Stimulated activated naive CD4-positive, alpha-beta T cell treated with Interleukin-2 at 50 U/mL for 16 hours (primary cell): ENCODE measurements at regions not wholly inside any gene's neighbourhood (a gene's known extent, or its start where the extent isn't known, plus 50 kb on each side); places are given as distances from the start of the nearest gene placed in this dataset.
"Not testable (repeated sequence)": the region's sequence is repeated elsewhere in the genome, so short reads cannot be mapped to it uniquely, and the experiment has no call there.

Source experiments
- DNase-seq: peaks from one replicate; lab custom pipeline; 2025; lab: John Stamatoyannopoulos, UW

GRCh38 chr6:166806217-166806838 lies 150.0 kb downstream of the RNASET2 start:
- no peak for DNase-seq

DNA sequence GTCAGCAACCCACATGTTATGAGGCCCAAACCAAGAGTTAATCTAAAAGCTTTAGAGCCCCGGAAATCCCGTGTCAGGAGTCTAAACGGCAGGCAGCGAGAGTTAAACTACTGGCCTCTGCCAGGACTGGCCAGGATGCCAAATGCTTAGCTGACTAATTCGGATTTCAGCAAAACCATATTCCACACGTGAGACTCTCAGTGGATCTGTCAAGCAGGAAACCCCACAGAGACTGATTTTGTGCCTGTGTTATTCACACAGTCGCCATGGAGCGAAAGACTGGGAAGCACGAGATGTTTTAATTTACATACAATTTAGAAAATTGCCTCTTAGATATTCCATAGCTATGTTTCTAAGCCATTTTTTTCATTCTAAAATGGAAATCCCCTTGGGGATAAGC lies 152.9 kb downstream of the RNASET2 start:
- no peak for DNase-seq

DNA sequence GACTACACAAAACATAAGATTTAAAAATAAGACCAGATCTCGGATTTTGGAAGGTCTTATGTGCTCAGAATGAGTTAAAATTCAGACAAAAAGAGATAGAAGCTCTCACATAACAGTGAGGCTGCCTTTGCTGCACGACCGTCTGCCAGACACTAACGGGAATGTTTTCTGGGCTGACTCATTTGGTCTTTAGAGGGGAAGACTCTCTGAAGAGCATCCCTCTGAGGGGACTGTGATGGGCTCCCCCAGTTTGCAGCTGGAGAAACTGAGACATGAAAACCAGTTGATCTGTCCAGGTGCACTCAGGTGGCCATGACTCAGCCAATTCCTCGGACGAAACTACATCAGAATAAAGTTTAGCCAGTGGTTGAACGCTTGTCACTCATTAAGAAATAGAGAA lies 153.9 kb downstream of the RNASET2 start:
- no peak for DNase-seq

GRCh38 chr6:166800137-166800536 lies 156.2 kb downstream of the RNASET2 start:
- no peak for DNase-seq

- DNase-seq, result no peak
Observed at GRCh38 chr6:166798652-166799051, 157.7 kb downstream of the RNASET2 start.

GRCh38 chr6:166796610-166797009 lies 159.7 kb downstream of the RNASET2 start:
- no peak for DNase-seq

GRCh38 chr6:166795879-166796278 lies 160.5 kb downstream of the RNASET2 start:
- no peak for DNase-seq

DNA sequence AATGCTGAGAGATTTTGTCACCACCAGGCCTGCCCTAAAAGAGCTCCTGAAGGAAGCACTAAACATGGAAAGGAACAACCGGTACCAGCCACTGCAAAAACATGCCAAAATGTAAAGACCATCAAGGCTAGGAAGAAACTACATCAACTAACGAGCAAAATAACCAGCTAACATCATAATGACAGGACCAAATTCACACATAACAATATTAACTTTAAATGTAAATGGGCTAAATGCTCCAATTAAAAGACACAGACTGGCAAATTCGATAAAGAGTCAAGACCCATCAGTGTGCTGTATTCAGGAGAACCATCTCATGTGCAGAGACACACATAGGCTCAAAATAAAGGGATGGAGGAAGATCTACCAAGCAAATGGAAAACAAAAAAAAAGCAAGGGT lies 163.8 kb upstream of the RPS6KA2 start:
- DNase-seq, result not testable (repeated sequence)

GRCh38 chr6:166788846-166789529 lies 161.9 kb upstream of the RPS6KA2 start:
- DNase-seq, result not testable (repeated sequence)

- no peak for DNase-seq
Observed at GRCh38 chr6:166786704-166787293, 159.7 kb upstream of the RPS6KA2 start.

GRCh38 chr6:166785131-166785530 lies 158.1 kb upstream of the RPS6KA2 start:
- DNase-seq, result no peak

GRCh38 chr6:166784691-166785090 lies 157.6 kb upstream of the RPS6KA2 start:
- no peak for DNase-seq

GRCh38 chr6:166782520-166782919 lies 155.5 kb upstream of the RPS6KA2 start:
- no peak for DNase-seq

DNA sequence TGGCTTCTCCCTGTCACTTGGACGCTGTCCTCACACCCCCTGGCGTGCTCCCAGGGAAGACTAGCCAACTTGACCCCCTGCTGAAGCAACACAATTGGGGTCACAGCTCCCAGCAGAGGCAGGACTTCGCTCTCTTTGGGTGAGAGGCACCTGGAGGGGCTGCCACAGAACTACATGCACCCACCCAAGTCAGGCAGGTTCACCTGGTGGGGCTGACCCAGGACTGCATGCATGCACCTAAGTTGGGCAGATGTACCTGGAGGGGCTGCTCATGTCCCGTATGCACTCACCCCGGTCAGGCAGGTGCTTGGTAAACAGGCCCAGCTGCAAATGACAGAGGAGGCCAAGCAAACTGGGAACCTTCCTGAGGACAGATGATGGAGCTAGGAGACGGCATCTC lies 154.3 kb upstream of the RPS6KA2 start:
- no peak for DNase-seq

- DNase-seq, result no peak
Observed at GRCh38 chr6:166779963-166780683, 153.1 kb upstream of the RPS6KA2 start.

DNA sequence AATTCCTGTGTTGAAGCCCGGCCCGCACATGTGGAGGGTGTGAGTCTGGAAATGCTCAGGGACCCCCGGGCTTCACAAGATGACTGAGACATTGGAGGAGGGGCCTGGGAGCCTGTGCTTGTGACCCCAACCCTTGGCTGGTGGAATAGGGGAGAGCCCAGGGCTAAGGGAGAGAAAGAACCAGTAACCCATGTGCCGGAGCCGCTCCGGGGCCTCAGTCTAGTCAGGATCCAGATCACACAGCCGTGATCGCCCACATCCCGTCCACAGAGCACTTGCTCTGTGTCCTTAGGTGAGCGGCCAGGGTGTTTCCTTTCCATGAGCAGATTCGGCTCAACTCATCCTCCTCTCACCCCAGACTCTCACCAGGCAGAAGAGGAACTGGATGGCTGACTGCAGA lies 152.3 kb upstream of the RPS6KA2 start:
- DNase-seq, result no peak

DNA sequence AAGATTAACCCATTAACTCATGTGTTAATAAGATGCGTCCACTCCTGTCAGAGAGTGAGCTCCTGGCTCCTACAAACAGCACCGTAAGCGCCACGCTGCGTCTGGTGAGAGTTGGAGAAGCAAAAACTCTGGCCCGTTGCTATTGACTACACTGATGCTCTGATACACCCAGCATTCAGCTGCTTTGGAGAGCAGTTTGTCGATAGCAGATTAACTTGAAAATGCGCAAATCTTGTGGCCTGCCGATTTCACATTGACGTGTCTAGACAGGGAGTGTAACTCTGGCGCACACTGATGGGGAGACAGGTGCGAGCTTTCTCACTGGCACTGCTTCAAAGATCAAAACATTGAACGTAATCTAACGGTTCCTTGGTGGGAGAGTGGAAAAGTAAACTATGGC lies 151.7 kb upstream of the RPS6KA2 start:
- DNase-seq, result no peak

DNA sequence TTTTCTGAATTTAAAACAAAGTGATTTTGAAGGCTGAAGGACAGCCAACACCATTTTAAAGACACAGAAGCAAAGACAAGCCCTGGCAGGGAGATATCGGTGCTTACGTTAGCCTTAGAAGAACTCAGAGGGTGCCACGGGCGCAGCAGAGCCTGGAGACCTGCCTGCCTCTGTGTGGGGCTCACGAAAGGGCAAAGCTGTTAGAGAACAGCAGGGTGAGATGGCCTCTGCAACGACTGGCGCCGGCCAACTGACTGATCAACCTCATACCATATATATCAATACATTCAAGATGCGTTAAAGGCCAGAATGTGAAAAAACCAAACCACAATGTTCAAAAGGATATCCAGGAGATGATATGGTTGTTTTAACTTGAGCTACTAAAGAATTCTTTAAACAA lies 151.0 kb upstream of the RPS6KA2 start:
- DNase-seq, result no peak

GRCh38 chr6:166777096-166777630 lies 150.1 kb upstream of the RPS6KA2 start:
- DNase-seq, result no peak

DNA sequence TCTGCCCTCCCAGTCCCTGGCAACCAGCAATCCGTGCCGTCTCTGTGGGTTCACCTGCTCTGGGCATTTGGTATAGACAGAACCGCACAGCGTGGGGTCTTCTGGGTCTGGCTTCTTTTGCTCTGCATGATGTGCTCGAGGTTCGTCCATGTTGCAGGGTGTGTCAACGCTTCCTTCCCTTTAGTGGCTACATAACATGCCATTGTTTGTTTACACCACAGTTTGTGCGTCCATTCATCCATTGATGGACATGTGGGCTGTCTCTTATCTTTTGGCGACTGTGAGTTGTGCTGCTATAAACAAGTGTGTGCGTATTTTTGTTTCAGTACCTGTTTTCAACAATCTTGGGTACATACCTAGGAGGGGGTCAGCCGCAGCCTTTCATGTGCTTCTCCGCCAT lies 149.5 kb upstream of the RPS6KA2 start:
- DNase-seq, result no peak

DNA sequence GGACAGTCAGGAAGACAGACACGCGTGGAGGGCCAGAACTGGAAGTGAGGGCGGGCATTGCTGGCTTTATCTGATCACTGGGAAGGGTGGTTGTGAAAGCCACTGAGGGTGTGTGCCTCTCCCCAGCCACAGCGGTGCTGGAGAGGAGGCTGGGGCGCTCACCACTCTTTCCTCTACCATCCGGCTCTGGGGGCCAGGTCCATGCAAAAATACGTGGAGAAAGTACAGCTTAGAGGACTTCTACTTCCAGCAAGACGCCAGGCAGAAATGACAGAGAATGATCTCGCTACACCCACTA lies 148.8 kb upstream of the RPS6KA2 start:
- no peak for DNase-seq

DNA sequence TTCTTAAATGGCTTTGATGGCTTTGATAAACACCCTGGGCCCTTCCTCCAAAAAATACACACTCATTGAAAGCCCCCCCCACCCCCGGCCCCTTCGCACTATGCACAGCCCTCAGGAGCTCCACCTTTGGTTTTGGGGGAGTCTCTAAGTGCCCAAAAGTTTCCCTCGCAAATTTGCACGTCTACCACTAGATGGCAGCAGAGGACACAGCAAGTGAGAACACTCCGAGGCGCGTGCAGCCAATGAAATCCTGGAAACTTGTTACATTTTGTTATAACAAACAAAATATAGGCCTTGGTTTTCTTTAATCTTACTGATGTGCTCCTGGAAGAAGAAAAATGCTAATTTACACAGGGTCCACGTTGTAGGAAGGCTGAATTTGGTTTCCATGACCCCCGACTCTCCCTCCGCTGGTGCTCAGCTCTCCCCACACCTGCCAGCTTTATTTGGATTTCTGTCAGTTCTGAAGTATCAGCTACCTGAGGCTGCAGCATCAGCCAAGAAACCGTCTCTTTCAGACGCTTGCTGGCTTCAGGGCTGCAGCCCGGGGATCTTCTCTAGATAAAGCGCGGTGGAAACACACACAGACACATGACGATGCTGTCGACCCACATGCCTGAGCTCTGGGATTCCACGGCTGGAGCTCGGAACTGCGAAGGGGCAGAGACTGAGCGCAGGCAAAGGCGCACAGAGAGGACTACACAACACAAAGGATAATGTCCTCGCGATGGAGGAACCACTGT lies 148.3 kb upstream of the RPS6KA2 start:
- DNase-seq, result peak; percentile 47
